ENCODE measurements at regions not wholly inside any gene's neighbourhood (a gene's known extent, or its start where the extent isn't known, plus 50 kb on each side); places are given as distances from the start of the nearest gene placed in this dataset.

GRCh38 chr3:44066806-44067205, 174.9 kb upstream of the TOPAZ1 start:
- ChIA-PET POLR2A (no interaction called here), CTCF (interaction anchor here (1.4 kb wide), 1 partner anchor 8 kb away, joined by 4 read pairs; no protein-coding TSS in a partner anchor)
- no peak for TF ChIP-seq CTCF (IDR thresholded peaks at IDR 0.05; ENCODE audit: low read depth, low read length)
- no peak for DNase-seq (ENCODE audit: low read depth, low spot score)
- Histone ChIP-seq H3K27me3 (ENCODE audit: control insufficient read depth, insufficient read depth, low read length) (peaks cover 24% of the 10 kb centered on the region), H3K27ac (ENCODE audit: low read depth, low read length) (no peak overlapping the region), H3K4me3 (ENCODE audit: low read depth, low read length) (no peak overlapping the region), H3K9me3 (ENCODE audit: control insufficient read depth, insufficient read depth, low read length) (no peaks in the 10 kb centered on the region)

DNA sequence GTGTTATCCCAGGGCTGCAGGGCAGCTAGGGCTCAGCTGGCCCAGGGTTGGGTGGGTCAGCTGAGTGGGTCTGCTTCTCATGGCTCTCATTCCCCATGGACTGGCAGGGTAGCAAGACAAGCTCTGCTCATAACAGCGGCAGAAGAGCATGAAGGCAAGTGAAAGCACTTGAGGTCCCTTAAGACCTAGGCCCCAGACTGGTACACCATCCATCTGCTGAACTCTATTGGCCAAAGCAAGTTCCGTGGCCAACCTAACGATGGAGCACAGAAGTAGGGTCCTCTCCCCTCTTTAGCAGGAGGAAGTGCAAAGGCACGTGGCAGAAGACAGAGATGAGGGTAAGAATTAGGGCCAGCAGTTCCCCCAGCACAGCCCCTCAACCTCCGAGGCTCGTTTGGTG, 174.3 kb upstream of the TOPAZ1 start:
- Histone ChIP-seq H3K27ac (ENCODE audit: low read depth, low read length) (no peak overlapping the region), H3K27me3 (ENCODE audit: control insufficient read depth, insufficient read depth, low read length) (peaks cover 18% of the 10 kb centered on the region), H3K9me3 (ENCODE audit: control insufficient read depth, insufficient read depth, low read length) (no peaks in the 10 kb centered on the region), H3K4me3 (ENCODE audit: low read depth, low read length) (no peak overlapping the region)
- no peak for TF ChIP-seq CTCF (IDR thresholded peaks at IDR 0.05; ENCODE audit: low read depth, low read length)
- POLR2A ChIA-PET, result no interaction called here
- no peak for DNase-seq (ENCODE audit: low read depth, low spot score)
- CTCF ChIA-PET, result interaction anchor here (1.4 kb wide), 1 partner anchor 9 kb away, joined by 4 read pairs; no protein-coding TSS in a partner anchor

- CTCF ChIA-PET, result interaction anchor here (0.6 kb wide), 1 partner anchor 490 kb away, joined by 5 read pairs; no protein-coding TSS in a partner anchor
- H3K27me3 ChIP-seq (ENCODE audit: control insufficient read depth, insufficient read depth, low read length), result peaks cover 14% of the 10 kb centered on the region
- POLR2A ChIA-PET, result no interaction called here
- TF ChIP-seq CTCF (IDR thresholded peaks at IDR 0.05; ENCODE audit: low read depth, low read length), result no peak
- no peak overlapping the region for H3K27ac ChIP-seq (ENCODE audit: low read depth, low read length)
- DNase-seq (ENCODE audit: low read depth, low spot score), result no peak
- H3K4me3 ChIP-seq (ENCODE audit: low read depth, low read length), result no peak overlapping the region
- no peaks in the 10 kb centered on the region for H3K9me3 ChIP-seq (ENCODE audit: control insufficient read depth, insufficient read depth, low read length)
These were observed 172.9 kb upstream of the TOPAZ1 start for GRCh38 chr3:44068753-44069152.

DNA sequence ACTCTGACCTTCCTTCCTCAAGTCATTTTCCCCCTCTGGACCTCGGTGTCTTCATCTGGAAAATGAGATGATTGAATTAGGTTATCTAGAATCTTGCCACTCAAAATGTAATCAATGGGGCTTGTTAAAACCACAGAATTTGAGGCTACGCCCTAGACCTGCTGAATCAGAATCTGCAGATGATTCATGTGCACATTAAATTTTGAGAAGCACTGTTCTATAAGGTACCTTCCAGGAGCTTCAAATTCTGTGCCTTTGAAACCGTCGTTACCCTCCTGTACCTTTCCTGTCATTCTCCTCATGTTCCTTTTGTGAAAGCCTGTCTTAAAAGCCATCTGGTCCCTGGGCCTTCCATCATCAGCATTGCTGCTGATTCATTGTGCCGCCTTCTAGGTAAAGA, 172.4 kb upstream of the TOPAZ1 start:
- CTCF ChIA-PET, result no interaction called here
- TF ChIP-seq CTCF (IDR thresholded peaks at IDR 0.05; ENCODE audit: low read depth, low read length), result no peak
- no peak for DNase-seq (ENCODE audit: low read depth, low spot score)
- H3K27me3 ChIP-seq (ENCODE audit: control insufficient read depth, insufficient read depth, low read length), result peaks cover 11% of the 10 kb centered on the region
- no peak overlapping the region for H3K4me3 ChIP-seq (ENCODE audit: low read depth, low read length)
- no peak overlapping the region for H3K27ac ChIP-seq (ENCODE audit: low read depth, low read length)
- H3K9me3 ChIP-seq (ENCODE audit: control insufficient read depth, insufficient read depth, low read length), result no peaks in the 10 kb centered on the region
- POLR2A ChIA-PET, result no interaction called here

- CTCF ChIA-PET, result no interaction called here
- Histone ChIP-seq H3K4me3 (ENCODE audit: low read depth, low read length) (no peak overlapping the region), H3K9me3 (ENCODE audit: control insufficient read depth, insufficient read depth, low read length) (no peaks in the 10 kb centered on the region), H3K27me3 (ENCODE audit: control insufficient read depth, insufficient read depth, low read length) (peaks cover 8% of the 10 kb centered on the region), H3K27ac (ENCODE audit: low read depth, low read length) (no peak overlapping the region)
- no peak for DNase-seq (ENCODE audit: low read depth, low spot score)
- TF ChIP-seq CTCF (IDR thresholded peaks at IDR 0.05; ENCODE audit: low read depth, low read length), result no peak
- POLR2A ChIA-PET, result no interaction called here
These were observed 170.7 kb upstream of the TOPAZ1 start for GRCh38 chr3:44070841-44071546.

All from AG04450 (cell line).